ENCODE measurements at regions not wholly inside any gene's neighbourhood (a gene's known extent, or its start where the extent isn't known, plus 50 kb on each side); places are given as distances from the start of the nearest gene placed in this dataset.

- no peak overlapping the region for H3K27ac ChIP-seq (ENCODE audit: low read length)
- no peaks in the 10 kb centered on the region for H4K20me1 ChIP-seq (ENCODE audit: insufficient read depth, low read length)
Observed at GRCh38 chr5:92409134-92409533, 1026.0 kb upstream of the ARRDC3 start.

DNA sequence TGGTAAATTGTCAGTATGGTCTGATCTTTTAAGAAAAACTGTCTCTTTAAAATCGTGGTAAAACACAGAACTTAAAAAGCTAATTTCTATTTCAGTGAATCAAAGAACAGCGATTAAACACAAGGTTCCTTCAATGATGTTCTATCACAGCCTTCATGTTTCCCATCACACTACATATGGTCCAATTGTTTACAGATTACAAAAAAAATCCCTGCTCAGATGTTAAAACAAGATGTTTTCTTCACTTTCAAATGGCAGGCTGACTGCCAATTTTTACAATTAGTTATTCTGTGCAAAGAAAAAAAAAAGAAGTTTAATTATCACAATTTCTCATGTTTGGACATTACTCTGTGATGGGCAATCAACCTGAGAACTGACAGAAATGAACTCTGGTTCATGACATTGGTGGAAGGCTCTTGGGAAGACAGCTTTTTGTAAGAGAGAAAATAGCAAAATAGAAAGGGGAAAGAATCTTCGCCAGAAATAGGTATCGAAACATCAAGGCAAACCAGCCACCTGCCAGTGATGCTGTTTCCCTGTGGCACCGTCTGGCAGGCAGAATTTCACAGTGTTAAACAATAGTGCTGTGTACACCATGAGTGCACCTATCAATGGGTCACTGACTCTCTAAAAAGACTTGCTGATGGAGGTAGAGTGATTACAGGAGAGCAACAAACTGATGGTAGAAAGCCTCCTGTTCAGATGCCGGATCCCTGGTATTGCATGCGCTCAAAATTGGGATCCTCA, 1020.0 kb upstream of the ARRDC3 start:
- Histone ChIP-seq H3K27ac (ENCODE audit: low read length) (no peak overlapping the region), H3K4me3 (ENCODE audit: low read length) (no peak overlapping the region), H3K9me3 (ENCODE audit: insufficient read depth, low read length) (no peaks in the 10 kb centered on the region), H4K20me1 (ENCODE audit: insufficient read depth, low read length) (no peaks in the 10 kb centered on the region), H3K9ac (ENCODE audit: low read length) (no peak overlapping the region), H3K79me2 (ENCODE audit: low read length) (no peaks in the 10 kb centered on the region), H3K4me1 (ENCODE audit: low read length) (peaks cover 21% of the 10 kb centered on the region), H3K4me2 (ENCODE audit: low read length) (peak overlapping the region; percentile 47), H3K36me3 (replicated peaks; ENCODE audit: low read depth, low read length) (no peaks in the 10 kb centered on the region), H2AFZ (ENCODE audit: low read depth, low read length) (no peak overlapping the region), H3K27me3 (ENCODE audit: low read depth, low read length) (no peaks in the 10 kb centered on the region)
- TF ChIP-seq EZH2phosphoT487 (IDR thresholded peaks at IDR 0.05; ENCODE audit: low read depth) (no peak), CTCF (IDR thresholded peaks at IDR 0.05; ENCODE audit: low read depth, low read length) (no peak)

More at GRCh38 chr5:92409134-92409533, 1026.0 kb upstream of the ARRDC3 start:
- Histone ChIP-seq H3K79me2 (ENCODE audit: low read length) (no peaks in the 10 kb centered on the region), H3K9me3 (ENCODE audit: insufficient read depth, low read length) (no peaks in the 10 kb centered on the region), H3K4me3 (ENCODE audit: low read length) (no peak overlapping the region), H3K27me3 (ENCODE audit: low read depth, low read length) (no peaks in the 10 kb centered on the region), H3K36me3 (replicated peaks; ENCODE audit: low read depth, low read length) (no peaks in the 10 kb centered on the region), H3K4me1 (ENCODE audit: low read length) (no peaks in the 10 kb centered on the region), H3K4me2 (ENCODE audit: low read length) (no peak overlapping the region), H2AFZ (ENCODE audit: low read depth, low read length) (no peak overlapping the region), H3K9ac (ENCODE audit: low read length) (no peak overlapping the region)
- TF ChIP-seq EZH2phosphoT487 (IDR thresholded peaks at IDR 0.05; ENCODE audit: low read depth) (no peak), CTCF (IDR thresholded peaks at IDR 0.05; ENCODE audit: low read depth, low read length) (no peak)

- H3K27ac ChIP-seq (ENCODE audit: low read length): no peak overlapping the region
- TF ChIP-seq CTCF (IDR thresholded peaks at IDR 0.05; ENCODE audit: low read depth, low read length) (no peak), EZH2phosphoT487 (IDR thresholded peaks at IDR 0.05; ENCODE audit: low read depth) (no peak)
- H3K79me2 ChIP-seq (ENCODE audit: low read length): no peaks in the 10 kb centered on the region
- H3K9ac ChIP-seq (ENCODE audit: low read length): no peak overlapping the region
- no peak overlapping the region for H2AFZ ChIP-seq (ENCODE audit: low read depth, low read length)
- no peaks in the 10 kb centered on the region for H3K27me3 ChIP-seq (ENCODE audit: low read depth, low read length)
- peak overlapping the region; percentile 26 for H3K4me2 ChIP-seq (ENCODE audit: low read length)
- H4K20me1 ChIP-seq (ENCODE audit: insufficient read depth, low read length): no peaks in the 10 kb centered on the region
- no peaks in the 10 kb centered on the region for H3K36me3 ChIP-seq (replicated peaks; ENCODE audit: low read depth, low read length)
- H3K4me1 ChIP-seq (ENCODE audit: low read length): peaks cover 21% of the 10 kb centered on the region
- no peaks in the 10 kb centered on the region for H3K9me3 ChIP-seq (ENCODE audit: insufficient read depth, low read length)
- no peak overlapping the region for H3K4me3 ChIP-seq (ENCODE audit: low read length)
Observed at GRCh38 chr5:92402045-92402444, 1018.9 kb upstream of the ARRDC3 start.

DNA sequence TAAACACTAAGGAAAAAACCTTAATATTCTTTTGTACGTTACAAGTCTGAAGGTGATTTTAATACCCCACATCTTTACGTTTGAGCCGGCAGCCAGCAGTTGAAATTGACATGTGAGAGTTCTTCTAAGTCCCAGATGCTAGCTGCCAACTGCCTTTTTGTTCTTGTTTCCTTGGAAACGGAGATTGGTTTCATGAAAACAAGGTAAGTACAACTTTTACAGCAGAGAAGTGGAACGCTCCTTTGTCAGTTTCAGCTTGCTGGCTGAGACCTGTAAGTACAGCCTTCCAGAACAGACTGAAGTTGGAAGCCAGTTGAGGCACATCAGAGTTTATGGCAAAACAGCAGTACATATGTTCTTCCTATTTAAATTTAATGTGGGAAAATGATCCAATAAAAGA, 1018.4 kb upstream of the ARRDC3 start:
- Histone ChIP-seq H3K27ac (ENCODE audit: low read length) (no peak overlapping the region), H4K20me1 (ENCODE audit: insufficient read depth, low read length) (no peaks in the 10 kb centered on the region), H3K4me2 (ENCODE audit: low read length) (peak overlapping the region; percentile 26), H2AFZ (ENCODE audit: low read depth, low read length) (0 out of 2 replicates have a peak overlapping the region, but pooled peaks have one; percentile 13), H3K4me3 (ENCODE audit: low read length) (no peak overlapping the region), H3K4me1 (ENCODE audit: low read length) (peaks cover 21% of the 10 kb centered on the region), H3K9me3 (ENCODE audit: insufficient read depth, low read length) (no peaks in the 10 kb centered on the region), H3K79me2 (ENCODE audit: low read length) (no peaks in the 10 kb centered on the region), H3K27me3 (ENCODE audit: low read depth, low read length) (no peaks in the 10 kb centered on the region), H3K9ac (ENCODE audit: low read length) (no peak overlapping the region), H3K36me3 (replicated peaks; ENCODE audit: low read depth, low read length) (no peaks in the 10 kb centered on the region)
- TF ChIP-seq EZH2phosphoT487 (IDR thresholded peaks at IDR 0.05; ENCODE audit: low read depth) (no peak), CTCF (IDR thresholded peaks at IDR 0.05; ENCODE audit: low read depth, low read length) (no peak)

Data from OCI-LY3 (cell line).